Activated CD4-positive, CD25-positive, alpha-beta regulatory T cell treated with anti-CD3 and anti-CD28 coated beads, Interleukin-2, amount 50 U/mL, for 72 hours (primary cell): ENCODE measurements at regions not wholly inside any gene's neighbourhood (a gene's known extent, or its start where the extent isn't known, plus 50 kb on each side); places are given as distances from the start of the nearest gene placed in this dataset.

Experiments
- DNase-seq: peaks from one replicate; pipeline ENCODE4 v3.0.0; 2021

DNA sequence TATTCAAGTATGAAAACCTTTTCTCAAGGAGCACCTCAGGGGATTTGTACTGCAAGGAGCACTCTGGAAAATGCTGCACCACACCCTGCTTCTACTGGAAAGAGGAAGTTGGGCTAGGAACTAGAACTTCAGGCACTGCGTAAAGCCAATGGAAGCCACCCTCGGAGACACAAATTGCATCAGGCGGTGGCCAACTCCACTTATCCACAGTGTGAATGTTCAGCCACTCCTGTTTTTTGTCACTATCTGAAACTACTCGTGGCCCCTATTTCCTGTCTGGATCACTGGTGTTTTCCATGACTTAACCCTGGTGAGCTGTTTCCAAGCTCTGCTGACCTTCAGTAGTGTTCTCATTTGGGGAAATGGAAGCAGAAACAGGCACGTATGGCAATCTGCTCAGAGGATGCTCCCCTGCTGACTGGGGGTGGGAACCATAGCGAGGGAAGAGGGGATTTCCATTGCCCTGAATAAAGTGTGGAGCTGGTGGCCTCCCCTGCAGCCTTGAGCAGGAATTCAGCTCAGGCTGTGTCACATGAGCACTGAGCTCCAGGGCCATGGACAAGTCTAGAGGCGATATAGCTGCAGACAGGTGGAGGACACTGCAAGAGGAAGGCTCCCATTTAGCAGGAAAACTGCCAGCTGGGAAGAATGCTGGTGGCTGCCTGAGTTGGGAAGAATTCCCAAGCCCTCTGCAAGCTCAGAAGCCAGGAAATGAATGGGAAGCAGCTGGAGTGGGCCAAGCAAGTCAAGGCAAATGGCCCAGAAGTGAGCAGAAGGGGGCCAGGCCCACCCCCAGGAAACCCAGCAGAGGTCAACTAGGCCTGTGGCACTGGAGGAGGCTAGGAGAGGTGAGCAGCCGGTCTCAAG lies 50.5 kb upstream of the RAP1B start:
- no peak for DNase-seq

DNA sequence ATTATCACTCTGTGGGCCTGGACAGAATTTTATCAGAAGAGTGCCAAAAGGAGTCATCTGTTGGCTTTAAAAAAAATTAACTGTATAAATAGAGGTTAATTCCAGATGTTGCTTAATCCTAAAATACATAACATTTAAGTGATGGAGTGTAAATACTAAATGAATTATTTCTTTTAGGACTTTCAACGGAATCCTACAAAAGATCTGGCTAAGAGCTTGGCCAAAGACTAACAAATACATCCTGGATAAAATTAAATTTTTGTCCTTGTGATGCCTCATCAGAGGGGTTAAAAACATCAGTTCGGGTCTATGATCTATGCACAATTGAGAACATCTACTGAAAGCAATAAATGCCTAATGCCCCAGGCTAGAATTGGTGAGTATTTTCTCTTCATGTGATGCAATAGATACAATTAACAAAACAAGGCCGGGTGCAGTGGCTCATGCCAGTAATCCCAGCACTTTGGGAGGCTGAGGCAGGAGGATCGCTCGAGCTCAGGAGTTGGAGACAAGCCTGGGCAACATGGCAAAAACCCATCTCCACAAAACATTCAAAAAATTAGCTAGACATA lies 49.8 kb upstream of the RAP1B start:
- DNase-seq: no peak
